NCI-H82 treated with DMSO at 0.1 percent for 48 hours (cell line): ENCODE measurements at regions not wholly inside any gene's neighbourhood (a gene's known extent, or its start where the extent isn't known, plus 50 kb on each side); places are given as distances from the start of the nearest gene placed in this dataset.
"Not testable (repeated sequence)": the region's sequence is repeated elsewhere in the genome, so short reads cannot be mapped to it uniquely, and the experiment has no call there.

ENCODE experiments used
- DNase-seq: peaks from one replicate; lab custom pipeline; 2025; ENCODE audit not compliant: unreplicated experiment; lab: John Stamatoyannopoulos, UW

DNA sequence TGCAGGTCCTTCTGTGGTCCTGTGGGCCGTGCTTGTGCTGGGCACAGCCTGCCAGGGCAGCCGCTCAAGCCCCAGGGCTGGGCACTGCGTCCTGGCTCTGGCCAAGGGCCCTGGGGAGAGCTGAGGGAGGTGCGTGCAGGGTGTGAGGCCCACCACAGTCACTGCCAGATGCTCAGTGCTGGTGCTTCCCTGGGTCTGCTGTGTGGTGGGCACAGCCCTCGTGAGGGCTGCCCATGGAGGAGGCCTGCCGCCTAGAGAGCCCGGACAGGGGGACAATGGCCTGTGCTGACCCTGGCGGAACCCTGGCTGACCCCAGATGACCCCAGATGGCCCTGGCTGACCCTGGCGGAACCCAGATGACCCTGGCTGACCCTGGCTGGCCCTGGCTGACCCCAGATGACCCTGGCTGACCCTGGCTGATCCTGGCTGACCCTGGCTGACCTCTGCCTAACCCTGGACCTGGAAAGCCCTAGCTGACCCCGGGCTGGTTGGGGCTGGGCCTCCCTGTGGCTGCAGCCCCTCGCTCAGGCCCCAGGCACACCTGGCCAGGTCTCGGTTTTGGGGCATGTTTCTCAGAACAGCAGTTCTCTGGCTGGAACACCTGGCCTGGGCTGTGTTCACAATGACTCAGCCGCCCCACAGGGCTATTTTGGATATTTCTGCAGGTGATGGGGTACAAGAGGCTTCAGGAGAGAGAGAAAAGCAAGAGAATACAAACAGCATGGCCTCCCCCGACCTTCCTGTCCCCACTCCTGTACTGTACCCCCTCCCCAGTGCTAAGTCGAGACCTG, 55.4 kb downstream of the TMEM121 start:
- no peak for DNase-seq

GRCh38 chr14:105582639-105583038, 56.3 kb downstream of the TMEM121 start:
- DNase-seq: no peak

DNA sequence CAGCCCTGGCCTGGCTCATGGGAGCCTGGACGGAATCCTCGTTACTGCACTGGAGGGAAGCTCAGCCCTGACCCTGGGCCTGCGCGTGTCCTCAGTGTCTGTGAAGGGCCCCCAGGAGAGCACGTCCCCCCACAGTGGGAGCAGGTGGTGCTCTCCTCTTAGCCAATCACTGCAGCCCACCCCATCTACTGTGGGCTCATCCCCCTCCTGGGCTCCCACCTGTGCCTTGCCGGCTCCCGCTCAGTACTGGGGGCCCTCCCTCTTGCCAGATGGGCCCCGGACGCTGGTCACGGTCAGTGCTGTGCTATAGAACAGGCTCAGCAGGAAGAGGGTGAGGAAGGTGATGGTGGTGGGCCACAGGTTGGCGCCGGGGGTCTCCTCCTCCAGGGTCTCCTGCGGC, 57.5 kb downstream of the TMEM121 start:
- not testable (repeated sequence) for DNase-seq

DNA sequence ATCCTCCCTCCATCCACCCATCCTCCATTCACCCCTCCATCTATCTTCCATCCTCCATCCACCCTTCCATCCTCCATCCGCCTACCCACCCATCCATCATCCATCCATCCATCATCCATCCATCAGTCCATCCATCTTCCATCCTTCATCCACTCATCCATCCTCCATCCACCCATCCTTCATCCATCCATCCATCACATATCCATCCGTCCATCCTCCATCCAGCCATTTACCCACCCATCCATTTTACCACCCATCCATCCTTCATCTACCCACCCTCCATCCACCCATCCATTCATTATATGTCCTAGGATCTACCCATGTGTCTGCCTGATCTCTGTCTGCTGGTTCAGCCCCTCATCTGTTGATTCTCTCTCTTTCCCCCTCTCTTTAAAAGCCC, 58.9 kb downstream of the TMEM121 start:
- not testable (repeated sequence) for DNase-seq

- DNase-seq: not testable (repeated sequence)
Observed at GRCh38 chr14:105585722-105586121, 59.3 kb downstream of the TMEM121 start.

DNA sequence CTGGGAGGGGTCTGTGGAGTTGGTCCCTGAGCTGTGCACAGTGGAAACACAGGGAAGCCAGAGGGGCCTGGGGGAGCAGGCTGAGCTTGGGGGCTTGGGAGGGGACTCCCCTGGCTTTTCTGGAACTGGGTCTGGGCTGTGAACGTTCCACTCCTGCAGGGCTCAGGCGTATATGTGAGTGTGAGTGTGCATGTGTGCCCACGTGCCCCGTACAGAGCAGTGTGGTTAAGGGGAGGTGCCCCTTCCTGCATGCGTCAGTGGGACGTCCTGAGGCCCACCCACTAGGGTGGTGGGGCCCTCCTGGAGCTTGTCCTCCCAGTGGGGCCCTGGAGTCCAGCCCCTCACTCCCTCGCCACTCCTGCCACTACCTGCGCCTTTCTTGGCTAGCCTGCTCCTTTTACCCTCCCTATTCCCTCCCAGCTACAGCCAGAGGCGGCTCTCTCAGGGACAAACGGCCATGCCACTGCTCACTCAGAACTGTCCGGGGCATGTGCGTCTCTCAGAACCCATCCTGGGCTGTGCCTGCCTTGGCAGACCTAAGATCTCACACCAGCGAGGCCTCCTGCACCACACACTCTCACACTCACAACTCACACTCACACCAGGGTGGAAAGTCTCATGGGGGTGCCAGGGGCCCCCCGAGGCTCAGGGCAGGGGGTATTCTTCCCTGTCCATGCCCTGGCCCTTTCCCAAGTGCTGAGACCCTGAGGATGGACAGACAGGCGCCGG, 59.9 kb downstream of the TMEM121 start:
- DNase-seq: not testable (repeated sequence)

DNA sequence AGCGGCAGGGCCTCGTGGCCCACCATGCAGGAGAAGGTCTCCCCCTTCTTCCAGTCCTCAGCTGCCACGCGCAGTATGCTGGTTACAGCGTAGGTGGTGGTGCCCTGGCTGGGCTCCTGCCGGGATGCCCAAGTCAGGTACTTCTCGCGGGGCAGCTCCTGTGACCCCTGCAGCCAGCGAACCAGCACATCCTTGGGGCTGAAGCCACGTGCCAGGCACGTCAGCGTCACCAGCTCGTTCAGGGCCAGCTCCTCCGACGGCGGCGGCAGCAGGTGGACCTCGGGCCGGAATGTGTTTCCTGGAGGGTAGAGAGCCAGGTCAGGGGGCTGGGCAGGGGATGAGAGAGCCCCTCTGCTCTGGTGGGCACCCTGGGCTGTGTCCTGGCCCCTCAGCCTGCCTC, 60.7 kb downstream of the TMEM121 start:
- not testable (repeated sequence) for DNase-seq

- not testable (repeated sequence) for DNase-seq
Observed at GRCh38 chr14:105587482-105588235, 61.3 kb downstream of the TMEM121 start.

- DNase-seq: no peak
Observed at GRCh38 chr14:105588236-105588860, 62.0 kb downstream of the TMEM121 start.

GRCh38 chr14:105589161-105589925, 63.0 kb downstream of the TMEM121 start:
- DNase-seq: no peak

DNA sequence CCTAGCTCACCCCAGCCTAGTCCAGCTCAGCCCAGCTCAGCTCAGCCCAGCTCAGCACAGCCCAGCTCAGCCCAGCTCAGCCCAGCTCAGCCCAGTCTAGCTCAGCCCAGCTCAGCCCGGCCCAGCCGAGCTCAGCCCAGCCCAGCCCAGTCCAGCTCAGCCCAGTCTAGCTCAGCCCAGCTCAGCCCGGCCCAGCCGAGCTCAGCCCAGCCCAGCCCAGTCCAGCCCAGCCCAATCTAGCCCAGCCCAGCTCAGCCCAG, 63.5 kb downstream of the TMEM121 start:
- DNase-seq: not testable (repeated sequence)

GRCh38 chr14:105591052-105591451, 64.7 kb downstream of the TMEM121 start:
- DNase-seq: no peak

DNA sequence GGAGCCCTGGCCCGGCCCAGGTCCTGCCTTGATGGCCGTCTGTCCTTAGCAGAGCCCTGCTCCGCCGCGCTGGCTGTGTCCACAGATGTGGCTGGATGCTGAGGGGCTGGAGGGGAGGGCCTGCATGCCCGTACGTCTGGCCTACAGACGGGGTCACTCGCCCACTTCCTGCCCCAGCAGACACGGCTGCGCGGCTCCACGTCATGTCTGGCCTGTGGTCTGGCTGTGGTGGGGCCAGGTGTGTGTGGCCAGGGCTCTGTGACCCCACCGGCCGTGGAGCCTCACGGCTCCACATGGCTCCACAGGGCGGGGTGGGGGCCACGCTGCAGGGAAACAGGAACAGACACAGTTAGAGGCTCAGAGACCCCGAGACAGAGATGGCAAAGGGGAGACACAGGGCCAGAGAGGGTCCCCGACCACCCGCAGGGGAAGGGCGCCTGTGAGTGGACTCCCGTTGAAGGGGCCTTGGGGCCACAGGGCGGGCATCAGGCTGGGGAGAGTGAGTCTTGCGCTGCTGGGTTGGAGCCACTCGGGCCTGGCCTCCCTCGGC, 65.5 kb downstream of the TMEM121 start:
- not testable (repeated sequence) for DNase-seq

GRCh38 chr14:105592646-105593045, 66.3 kb downstream of the TMEM121 start:
- not testable (repeated sequence) for DNase-seq

DNA sequence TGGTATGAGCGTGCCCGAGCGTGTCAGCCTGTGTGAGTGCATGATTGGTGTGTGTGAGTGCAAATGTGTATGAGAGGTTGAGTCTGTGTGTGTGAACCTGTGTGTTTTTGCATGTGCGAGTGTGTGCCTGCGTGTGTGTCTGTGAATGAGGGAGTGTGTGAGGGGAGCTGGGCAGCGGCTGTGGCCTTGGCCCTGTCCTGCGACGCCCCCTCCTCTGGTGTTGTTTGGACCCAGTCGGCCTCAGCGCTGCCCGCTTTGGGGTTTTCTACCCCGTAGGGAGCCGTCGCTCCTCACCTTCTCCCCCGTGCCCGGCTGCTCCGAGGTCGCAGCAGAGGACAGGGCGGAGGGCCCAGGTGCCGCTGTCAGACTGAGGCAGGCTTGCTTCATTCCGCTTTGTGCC, 69.0 kb downstream of the TMEM121 start:
- not testable (repeated sequence) for DNase-seq

- not testable (repeated sequence) for DNase-seq
Observed at GRCh38 chr14:105596374-105596773, 70.0 kb downstream of the TMEM121 start.

- not testable (repeated sequence) for DNase-seq
Observed at GRCh38 chr14:105598040-105598763, 71.8 kb downstream of the TMEM121 start.

GRCh38 chr14:105598925-105599586, 72.7 kb downstream of the TMEM121 start:
- not testable (repeated sequence) for DNase-seq
